ENCODE measurements at regions not wholly inside any gene's neighbourhood (a gene's known extent, or its start where the extent isn't known, plus 50 kb on each side); places are given as distances from the start of the nearest gene placed in this dataset.

DNA sequence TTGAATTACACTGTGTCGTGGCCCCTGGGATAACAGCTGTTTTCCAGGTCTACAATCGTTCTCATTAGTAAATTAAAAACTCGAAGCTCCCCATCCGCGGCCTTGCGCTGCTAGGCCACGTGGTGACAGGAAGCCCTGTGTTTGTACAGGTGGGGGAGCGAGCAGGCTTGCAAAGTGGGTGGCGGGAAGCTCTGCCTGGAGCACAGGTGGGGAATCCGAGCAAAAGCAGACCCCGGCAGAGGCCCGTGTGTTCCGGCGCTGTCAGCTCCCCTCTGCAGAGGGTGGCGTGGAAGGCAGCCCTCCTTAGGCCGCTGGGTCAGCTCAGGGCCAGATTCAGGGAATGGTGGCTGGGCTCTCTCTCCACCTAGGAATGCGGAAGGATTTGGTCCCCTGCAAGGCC, 59.5 kb upstream of the ERCC6L2 start:
- TF ChIP-seq, protein P1, sequence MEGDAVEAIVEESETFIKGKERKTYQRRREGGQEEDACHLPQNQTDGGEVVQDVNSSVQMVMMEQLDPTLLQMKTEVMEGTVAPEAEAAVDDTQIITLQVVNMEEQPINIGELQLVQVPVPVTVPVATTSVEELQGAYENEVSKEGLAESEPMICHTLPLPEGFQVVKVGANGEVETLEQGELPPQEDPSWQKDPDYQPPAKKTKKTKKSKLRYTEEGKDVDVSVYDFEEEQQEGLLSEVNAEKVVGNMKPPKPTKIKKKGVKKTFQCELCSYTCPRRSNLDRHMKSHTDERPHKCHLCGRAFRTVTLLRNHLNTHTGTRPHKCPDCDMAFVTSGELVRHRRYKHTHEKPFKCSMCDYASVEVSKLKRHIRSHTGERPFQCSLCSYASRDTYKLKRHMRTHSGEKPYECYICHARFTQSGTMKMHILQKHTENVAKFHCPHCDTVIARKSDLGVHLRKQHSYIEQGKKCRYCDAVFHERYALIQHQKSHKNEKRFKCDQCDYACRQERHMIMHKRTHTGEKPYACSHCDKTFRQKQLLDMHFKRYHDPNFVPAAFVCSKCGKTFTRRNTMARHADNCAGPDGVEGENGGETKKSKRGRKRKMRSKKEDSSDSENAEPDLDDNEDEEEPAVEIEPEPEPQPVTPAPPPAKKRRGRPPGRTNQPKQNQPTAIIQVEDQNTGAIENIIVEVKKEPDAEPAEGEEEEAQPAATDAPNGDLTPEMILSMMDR (IDR thresholded peaks at IDR 0.05; ENCODE audit: control extremely low read depth, extremely low read depth, low read depth, missing control alignments), result no peak
- no peak for DNase-seq (ENCODE audit: extremely low spot score)
- POLR2A ChIA-PET, result no interaction called here
- CTCF ChIA-PET, result no interaction called here

DNA sequence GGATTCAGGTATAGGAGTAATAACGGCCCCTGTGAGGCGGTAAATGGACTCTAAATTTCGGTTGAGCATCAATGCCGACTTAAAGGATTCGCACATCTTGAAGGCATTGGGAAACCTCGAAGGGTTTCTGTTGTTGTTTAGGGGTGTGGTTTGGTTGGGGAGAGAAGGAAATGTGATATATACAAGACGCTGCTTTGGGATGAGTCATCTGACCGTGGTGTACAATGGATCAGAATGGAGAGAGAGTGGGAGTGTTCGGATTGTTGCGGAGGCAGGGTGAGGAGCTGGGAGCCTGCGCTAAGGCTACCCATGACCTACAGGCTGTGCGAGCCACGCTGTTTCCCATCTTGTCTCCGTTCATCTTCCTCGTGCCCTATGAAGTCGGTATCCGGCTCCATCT, 60.4 kb upstream of the ERCC6L2 start:
- CTCF ChIA-PET, result no interaction called here
- no peak for DNase-seq (ENCODE audit: extremely low spot score)
- TF ChIP-seq, protein P1 (IDR thresholded peaks at IDR 0.05; ENCODE audit: control extremely low read depth, extremely low read depth, low read depth, missing control alignments), result no peak
- POLR2A ChIA-PET, result no interaction called here

DNA sequence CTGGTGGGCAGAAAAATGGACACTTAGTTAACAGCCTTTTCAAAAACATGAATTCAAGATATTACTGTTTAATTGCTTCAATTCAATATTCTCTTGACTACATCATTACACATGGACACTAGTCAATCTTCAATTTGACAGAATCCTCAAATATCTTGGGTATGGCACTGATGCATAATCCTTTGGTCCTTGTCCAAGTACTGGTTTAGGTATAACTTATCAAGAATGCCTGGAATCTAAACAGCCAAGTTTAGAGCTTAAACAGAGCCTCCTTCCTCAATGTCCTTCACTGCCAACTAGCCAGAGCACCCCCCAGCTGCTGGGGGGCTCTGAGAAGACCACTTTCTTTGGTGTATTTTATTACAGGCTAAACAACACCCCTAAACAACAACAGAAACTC, 61.6 kb upstream of the ERCC6L2 start:
- TF ChIP-seq, protein P1 (IDR thresholded peaks at IDR 0.05; ENCODE audit: control extremely low read depth, extremely low read depth, low read depth, missing control alignments), result no peak
- POLR2A ChIA-PET, result no interaction called here
- no peak for DNase-seq (ENCODE audit: extremely low spot score)
- CTCF ChIA-PET, result no interaction called here

DNA sequence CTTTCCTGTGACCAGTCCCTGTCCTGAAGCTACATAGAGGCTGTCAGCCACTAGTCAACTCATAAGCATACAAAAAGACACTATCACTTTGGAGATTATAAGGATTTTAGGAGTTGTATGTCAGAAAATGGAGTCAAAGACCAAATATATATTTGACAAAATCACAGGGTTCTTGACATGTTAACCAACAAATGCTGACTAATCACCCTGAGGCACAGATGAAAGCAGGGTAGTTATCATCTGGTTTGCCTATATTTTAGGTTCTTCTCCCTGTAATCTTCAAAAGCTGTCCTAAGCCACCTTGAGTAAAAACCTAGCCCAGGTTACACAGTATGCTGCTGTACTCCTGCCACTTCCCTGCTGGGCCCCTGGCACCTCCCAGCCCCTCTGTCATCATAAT, 64.7 kb upstream of the ERCC6L2 start:
- CTCF ChIA-PET, result interaction anchor here (1.1 to 2.5 kb wide), 4 partner anchors 9 to 40 kb away, joined by 3 to 8 read pairs (median 3); no protein-coding TSS in a partner anchor
- DNase-seq (ENCODE audit: extremely low spot score), result no peak
- POLR2A ChIA-PET, result no interaction called here
- TF ChIP-seq, protein P1 (IDR thresholded peaks at IDR 0.05; ENCODE audit: control extremely low read depth, extremely low read depth, low read depth, missing control alignments), result no peak

DNA sequence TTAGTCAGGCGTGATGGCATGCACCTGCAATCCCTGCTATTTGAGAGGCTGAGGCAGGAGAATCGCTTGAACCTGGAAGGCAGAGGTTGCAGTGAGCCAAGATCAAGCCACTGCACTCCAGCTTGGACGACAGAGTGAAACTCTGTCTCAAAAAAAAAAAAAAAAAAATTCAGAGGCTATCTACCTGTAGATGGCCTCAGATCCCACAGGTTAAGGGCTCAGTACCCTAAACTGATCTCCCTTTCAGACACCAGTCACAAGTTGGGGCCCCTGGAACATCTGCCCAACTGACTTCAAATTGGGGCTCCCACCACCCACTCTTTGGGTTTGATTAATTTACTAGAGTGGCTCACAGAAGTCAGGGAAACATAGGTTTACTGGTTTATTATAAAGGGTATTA, 65.4 kb upstream of the ERCC6L2 start:
- TF ChIP-seq, protein P1 (IDR thresholded peaks at IDR 0.05; ENCODE audit: control extremely low read depth, extremely low read depth, low read depth, missing control alignments), result peak; percentile 15
- POLR2A ChIA-PET, result interaction anchor here (0.6 kb wide), 1 partner anchor 24 kb away, joined by 3 read pairs; no protein-coding TSS in a partner anchor
- DNase-seq (ENCODE audit: extremely low spot score), result no peak
- CTCF ChIA-PET, result interaction anchor here (0.6 to 2.5 kb wide), 4 partner anchors 8 to 39 kb away, joined by 3 to 8 read pairs (median 3); no protein-coding TSS in a partner anchor

DNA sequence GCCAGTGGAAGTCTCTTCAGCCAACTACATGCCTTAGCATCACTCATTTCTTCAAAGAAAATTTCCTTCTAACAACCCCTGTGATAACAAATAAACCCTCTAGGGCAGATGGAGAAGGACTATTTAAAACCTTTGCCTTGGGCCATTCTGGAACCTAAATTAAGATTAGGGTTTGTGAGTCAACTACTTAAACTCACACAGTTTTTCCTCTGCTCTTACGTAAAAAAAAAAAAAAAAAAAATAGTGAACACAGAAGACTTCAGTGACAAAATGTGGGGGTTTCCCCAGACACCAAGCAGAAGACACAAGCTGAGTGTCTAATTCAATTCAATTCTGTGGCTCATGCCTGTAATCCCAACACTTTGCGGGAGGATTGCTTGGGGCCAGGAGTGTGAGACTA, 65.8 kb upstream of the ERCC6L2 start:
- DNase-seq (ENCODE audit: extremely low spot score), result no peak
- POLR2A ChIA-PET, result interaction anchor here (0.6 kb wide), 1 partner anchor 24 kb away, joined by 3 read pairs; no protein-coding TSS in a partner anchor
- TF ChIP-seq, protein P1 (IDR thresholded peaks at IDR 0.05; ENCODE audit: control extremely low read depth, extremely low read depth, low read depth, missing control alignments), result no peak
- CTCF ChIA-PET, result interaction anchor here (0.6 to 2.5 kb wide), 4 partner anchors 8 to 39 kb away, joined by 3 to 8 read pairs (median 3); no protein-coding TSS in a partner anchor
